ENCODE measurements at regions not wholly inside any gene's neighbourhood (a gene's known extent, or its start where the extent isn't known, plus 50 kb on each side); places are given as distances from the start of the nearest gene placed in this dataset.

DNA sequence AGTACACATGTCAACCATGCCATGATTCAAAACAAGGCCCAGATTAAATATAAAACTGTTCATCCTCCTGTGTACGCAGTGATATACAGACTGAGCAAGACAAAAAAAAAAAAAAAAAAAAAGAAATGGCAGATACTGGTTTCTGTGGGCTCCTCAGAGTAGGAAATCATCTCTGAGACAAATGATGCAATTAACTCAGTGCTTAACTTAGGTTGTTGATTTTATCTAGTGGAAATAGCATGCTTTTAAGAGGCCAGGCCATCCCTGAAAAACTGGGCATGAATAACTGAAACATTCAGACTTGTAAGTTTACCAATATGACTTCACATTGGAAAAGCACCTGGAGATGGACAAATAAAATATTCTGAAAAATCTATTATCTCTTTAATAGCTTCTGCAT lies 69.0 kb downstream of the DKK1 start:
- H3K4me1 ChIP-seq, result no peaks in the 10 kb centered on the region
- TF ChIP-seq EP300 (IDR thresholded peaks at IDR 0.05), result no peak
- TF ChIP-seq, protein P1, sequence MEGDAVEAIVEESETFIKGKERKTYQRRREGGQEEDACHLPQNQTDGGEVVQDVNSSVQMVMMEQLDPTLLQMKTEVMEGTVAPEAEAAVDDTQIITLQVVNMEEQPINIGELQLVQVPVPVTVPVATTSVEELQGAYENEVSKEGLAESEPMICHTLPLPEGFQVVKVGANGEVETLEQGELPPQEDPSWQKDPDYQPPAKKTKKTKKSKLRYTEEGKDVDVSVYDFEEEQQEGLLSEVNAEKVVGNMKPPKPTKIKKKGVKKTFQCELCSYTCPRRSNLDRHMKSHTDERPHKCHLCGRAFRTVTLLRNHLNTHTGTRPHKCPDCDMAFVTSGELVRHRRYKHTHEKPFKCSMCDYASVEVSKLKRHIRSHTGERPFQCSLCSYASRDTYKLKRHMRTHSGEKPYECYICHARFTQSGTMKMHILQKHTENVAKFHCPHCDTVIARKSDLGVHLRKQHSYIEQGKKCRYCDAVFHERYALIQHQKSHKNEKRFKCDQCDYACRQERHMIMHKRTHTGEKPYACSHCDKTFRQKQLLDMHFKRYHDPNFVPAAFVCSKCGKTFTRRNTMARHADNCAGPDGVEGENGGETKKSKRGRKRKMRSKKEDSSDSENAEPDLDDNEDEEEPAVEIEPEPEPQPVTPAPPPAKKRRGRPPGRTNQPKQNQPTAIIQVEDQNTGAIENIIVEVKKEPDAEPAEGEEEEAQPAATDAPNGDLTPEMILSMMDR (IDR thresholded peaks at IDR 0.05), result no peak
- TF ChIP-seq POLR2AphosphoS5 (IDR thresholded peaks at IDR 0.05), result no peak
- no peak for TF ChIP-seq POLR2A (IDR thresholded peaks at IDR 0.05)
- no peaks in the 10 kb centered on the region for H3K27me3 ChIP-seq
- H3K27ac ChIP-seq, result no peak overlapping the region
- 91 to 100% methylated on average over 1 of the region's 1 CpG for whole genome bisulfite sequencing, 2 donors
- no peaks in the 10 kb centered on the region for H3K36me3 ChIP-seq
- H3K4me3 ChIP-seq, result no peak overlapping the region
- DNase-seq (no peak), ATAC-seq (ENCODE audit: low FRiP score in 2 of 2) (no peak)
- H3K9me3 ChIP-seq, result no peaks in the 10 kb centered on the region

DNA sequence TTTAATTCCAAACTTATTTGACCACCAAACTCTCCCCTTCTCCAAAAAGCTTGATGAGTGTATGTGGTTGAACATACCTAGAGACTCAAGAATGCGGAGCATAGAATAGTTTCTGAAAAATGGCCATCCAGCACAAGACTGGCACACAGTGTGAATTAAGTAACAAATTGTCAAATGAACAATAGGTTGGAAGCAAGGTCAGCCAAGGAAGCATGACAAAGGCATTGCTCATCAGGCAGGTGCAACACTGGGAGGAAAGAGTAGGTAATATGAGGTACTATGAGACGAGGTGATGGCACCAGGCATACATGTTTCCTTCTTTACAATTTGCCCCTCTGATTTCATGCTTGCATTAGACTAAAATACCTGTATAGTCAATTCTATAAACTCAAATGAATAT lies 73.7 kb downstream of the DKK1 start:
- Histone ChIP-seq H3K4me1 (no peaks in the 10 kb centered on the region), H3K9me3 (no peaks in the 10 kb centered on the region), H3K4me3 (no peak overlapping the region), H3K36me3 (no peaks in the 10 kb centered on the region), H3K27me3 (no peaks in the 10 kb centered on the region), H3K27ac (no peak overlapping the region)
- ATAC-seq (ENCODE audit: low FRiP score in 2 of 2) (no peak), DNase-seq (no peak)
- WGBS, 2 donors, result 49 to 60% methylated on average over 2 of the region's 2 CpGs
- TF ChIP-seq, protein P1 (IDR thresholded peaks at IDR 0.05), result no peak
- TF ChIP-seq POLR2A (IDR thresholded peaks at IDR 0.05) (no peak), EP300 (IDR thresholded peaks at IDR 0.05) (no peak), POLR2AphosphoS5 (IDR thresholded peaks at IDR 0.05) (no peak)

DNA sequence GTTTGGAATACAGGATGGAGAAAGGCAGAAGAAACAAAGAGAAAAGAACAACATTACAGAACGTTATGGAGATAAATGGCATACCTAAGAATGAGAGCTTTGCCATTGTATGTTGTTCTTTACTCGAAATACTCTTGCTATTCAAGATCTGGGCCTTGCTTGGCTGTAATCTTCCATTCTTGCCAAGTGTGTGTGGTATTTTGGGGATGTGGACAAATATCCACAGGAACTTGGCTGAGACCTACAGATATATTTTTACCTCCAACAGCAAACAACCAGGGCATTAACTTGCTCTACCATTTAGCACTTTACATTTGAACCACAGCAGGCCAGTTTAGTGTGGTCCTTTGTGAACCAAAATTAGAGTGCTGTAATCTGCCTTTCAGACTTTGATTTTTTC lies 76.3 kb downstream of the DKK1 start:
- ATAC-seq (ENCODE audit: low FRiP score in 2 of 2), result no peak
- no peaks in the 10 kb centered on the region for H3K4me1 ChIP-seq
- H3K27me3 ChIP-seq, result no peaks in the 10 kb centered on the region
- H3K36me3 ChIP-seq, result no peaks in the 10 kb centered on the region
- DNase-seq, result no peak
- H3K27ac ChIP-seq, result no peak overlapping the region
- no peak overlapping the region for H3K4me3 ChIP-seq
- 53 to 62% methylated on average over 2 of the region's 2 CpGs for WGBS, 2 donors
- no peaks in the 10 kb centered on the region for H3K9me3 ChIP-seq
- TF ChIP-seq POLR2AphosphoS5 (IDR thresholded peaks at IDR 0.05) (no peak), POLR2A (IDR thresholded peaks at IDR 0.05) (no peak), EP300 (IDR thresholded peaks at IDR 0.05) (no peak)
- TF ChIP-seq, protein P1 (IDR thresholded peaks at IDR 0.05), result no peak

DNA sequence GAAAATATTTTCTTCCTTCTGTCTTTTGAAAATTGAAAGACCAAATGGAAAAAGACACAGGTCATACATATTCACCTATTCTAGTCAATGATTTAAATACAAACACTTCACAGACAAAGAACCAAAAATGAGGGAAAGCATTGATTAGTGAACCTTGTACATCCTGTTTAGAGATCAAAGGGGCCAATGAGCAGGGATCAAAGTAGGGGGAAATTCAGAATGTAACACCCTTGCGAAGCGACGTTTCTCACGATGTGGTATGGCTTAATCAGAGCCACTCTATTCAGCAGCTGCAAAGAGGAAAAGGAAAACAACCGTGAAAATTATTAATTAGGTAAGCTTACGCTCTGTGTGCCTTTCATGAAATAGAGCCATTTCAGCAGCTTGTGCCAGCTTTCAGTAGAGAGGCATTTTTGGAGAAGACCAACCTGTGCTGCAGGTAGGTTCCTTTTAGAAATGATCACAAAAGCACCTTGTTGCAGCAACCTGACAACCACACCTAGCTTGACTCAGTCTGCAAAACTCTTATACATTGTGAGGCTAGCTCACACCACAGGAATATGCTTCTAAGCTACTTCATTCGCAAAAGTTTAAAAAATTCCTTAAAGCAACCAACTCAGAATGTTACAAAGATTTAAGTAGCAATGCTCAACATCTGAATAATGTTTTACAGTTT lies 78.0 kb downstream of the DKK1 start:
- 69 to 71% methylated on average over 7 of the region's 7 CpGs for WGBS, 2 donors
- TF ChIP-seq, protein P1 (IDR thresholded peaks at IDR 0.05), result no peak
- DNase-seq, result no peak
- H3K4me1 ChIP-seq, result no peaks in the 10 kb centered on the region
- no peak overlapping the region for H3K4me3 ChIP-seq
- no peaks in the 10 kb centered on the region for H3K9me3 ChIP-seq
- no peaks in the 10 kb centered on the region for H3K36me3 ChIP-seq
- no peak for ATAC-seq (ENCODE audit: low FRiP score in 2 of 2)
- H3K27ac ChIP-seq, result no peak overlapping the region
- no peaks in the 10 kb centered on the region for H3K27me3 ChIP-seq

DNA sequence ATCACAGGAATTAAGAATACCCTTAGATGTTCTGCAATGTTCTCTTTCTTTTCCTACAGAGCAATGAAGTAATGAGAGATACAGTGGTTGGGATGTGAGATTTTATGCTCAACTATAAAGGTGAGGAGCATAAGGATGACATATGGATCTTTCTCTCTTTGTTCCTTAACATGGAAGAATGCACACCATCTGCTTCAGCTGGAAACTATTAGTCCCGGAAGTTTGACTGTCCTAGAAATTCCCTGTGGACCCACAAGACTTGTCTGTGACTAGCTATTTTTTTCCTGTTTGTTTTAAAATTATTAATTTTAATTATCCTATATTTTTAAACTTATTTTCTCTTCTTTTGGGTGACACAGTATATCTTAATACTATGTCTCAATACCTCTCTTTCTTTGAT lies 80.2 kb downstream of the DKK1 start:
- no peaks in the 10 kb centered on the region for H3K36me3 ChIP-seq
- no peak overlapping the region for H3K4me3 ChIP-seq
- no peak overlapping the region for H3K27ac ChIP-seq
- DNase-seq (no peak), ATAC-seq (ENCODE audit: low FRiP score in 2 of 2) (no peak)
- H3K4me1 ChIP-seq, result no peaks in the 10 kb centered on the region
- 87 to 90% methylated on average over 1 of the region's 1 CpG for WGBS, 2 donors
- H3K27me3 ChIP-seq, result no peaks in the 10 kb centered on the region
- no peak for TF ChIP-seq POLR2AphosphoS5 (IDR thresholded peaks at IDR 0.05)
- TF ChIP-seq, protein P1 (IDR thresholded peaks at IDR 0.05), result no peak
- no peak for TF ChIP-seq POLR2A (IDR thresholded peaks at IDR 0.05)
- TF ChIP-seq EP300 (IDR thresholded peaks at IDR 0.05), result no peak
- H3K9me3 ChIP-seq, result no peaks in the 10 kb centered on the region

Measured in upper lobe of left lung (tissue), 6 donors.